Caco-2 (cell line): ENCODE measurements at regions not wholly inside any gene's neighbourhood (a gene's known extent, or its start where the extent isn't known, plus 50 kb on each side); places are given as distances from the start of the nearest gene placed in this dataset.

Experiments used
- BruUV-seq: library from RNA; stranded (reverse); fragments of 400-500 nt; replicated peaks from 2 replicates; lab custom pipeline; 2021; lab: Mats Ljungman, UMichigan
- CTCF ChIA-PET: fragments of 300-600 bp; sonication (Branson Sonifier 250); formaldehyde crosslinking; loops from one replicate; lab custom pipeline; 2022; ENCODE audit warnings: antibody characterized with exemption; lab: Charles Lee
- POLR2A ChIA-PET: fragments of 300-600 bp; sonication (Branson Sonifier 250); formaldehyde crosslinking; loops from one replicate; lab custom pipeline; 2022; ENCODE audit warnings: antibody characterized with exemption; lab: Charles Lee
- DNase-seq, 2 experiments: peaks; one replicate each; pipeline versions ENCODE4 v3.0.0 to v3.0.0-alpha.2; 2020 to 2022
- H3K27me3 ChIP-seq: replicated peaks from 2 replicates; pipeline ENCODE4 v1.6.0; 2011; ENCODE audit warnings: low read length; ENCODE audit not compliant: control insufficient read depth, insufficient read depth
- H3K36me3 ChIP-seq: 2 replicates; pipeline ENCODE4 v1.5.1; 2011; ENCODE audit warnings: low read length; ENCODE audit not compliant: control insufficient read depth, insufficient read depth
- H3K4me1 ChIP-seq: fragments of 250-450 bp; sonication (Bioruptor Pico); 2 replicates; pipeline ENCODE4 v1.5.1; 2020; ENCODE audit warnings: mild to moderate bottlenecking
- H3K4me3 ChIP-seq: 2 replicates; pipeline ENCODE4 v1.5.1; 2011; ENCODE audit warnings: low read depth, mild to moderate bottlenecking, control low read depth, low read length
- H3K9me3 ChIP-seq: fragments of 250-450 bp; sonication (Bioruptor Pico); 2 replicates; pipeline ENCODE4 v1.5.1; 2020; ENCODE audit warnings: mild to moderate bottlenecking, moderate library complexity
- H3K27ac Mint-ChIP-seq: one replicate; pipeline ENCODE4 v1.8.0; 2022; ENCODE audit warnings: mixed read lengths; ENCODE audit not compliant: unreplicated experiment
- H3K27me3 Mint-ChIP-seq: one replicate; pipeline ENCODE4 v1.8.0; 2022; ENCODE audit warnings: mixed read lengths; ENCODE audit not compliant: insufficient read depth, unreplicated experiment
- H3K36me3 Mint-ChIP-seq: one replicate; pipeline ENCODE4 v1.8.0; 2022; ENCODE audit warnings: mild to moderate bottlenecking, mixed read lengths; ENCODE audit not compliant: insufficient read depth, unreplicated experiment
- H3K4me1 Mint-ChIP-seq: one replicate; pipeline ENCODE4 v1.8.0; 2022; ENCODE audit warnings: low read depth, mixed read lengths; ENCODE audit not compliant: unreplicated experiment
- H3K4me3 Mint-ChIP-seq: one replicate; pipeline ENCODE4 v1.8.0; 2022; ENCODE audit warnings: mild to moderate bottlenecking, moderate library complexity, mixed read lengths; ENCODE audit not compliant: unreplicated experiment
- H3K9me3 Mint-ChIP-seq: one replicate; pipeline ENCODE4 v1.8.0; 2022; ENCODE audit warnings: mixed read lengths; ENCODE audit not compliant: unreplicated experiment
- CTCF ChIP-seq, 2 experiments: fragments of 200-600 bp in 1 of 2; IDR thresholded peaks; 1 replicate in 1 of 2; 2 replicates in 1 of 2; pipeline versions ENCODE4 v1.5.1 to v1.8.0; 2011 to 2022; ENCODE audit warnings: antibody characterized with exemption in 1 of 2, control low read depth in 1 of 2, inconsistent platforms in 1 of 2, low read depth in 1 of 2, low read length in 1 of 2, mild to moderate bottlenecking in 1 of 2, moderate library complexity in 1 of 2; ENCODE audit not compliant: insufficient read depth in 1 of 2, severe bottlenecking in 1 of 2, unreplicated experiment in 1 of 2
- intact Hi-C: fragments of 100-400 bp; cut with micrococcal nuclease; formaldehyde crosslinking; loops from one replicate; pipeline ENCODE4 v1.10.0; 2022; ENCODE audit not compliant: unreplicated experiment

GRCh38 chr18:8504424-8504823, 104.8 kb upstream of the RAB12 start:
- no peaks in the 10 kb centered on the region for H3K4me1 ChIP-seq
- no peaks in the 10 kb centered on the region for H3K36me3 ChIP-seq
- no peaks in the 10 kb centered on the region for H3K9me3 Mint-ChIP-seq
- H3K4me3 ChIP-seq: no peak overlapping the region
- peaks cover 11% of the 10 kb centered on the region for H3K27me3 Mint-ChIP-seq
- DNase-seq: no peak
- intact Hi-C loops: no loop called here
- no peak overlapping the region for H3K4me3 Mint-ChIP-seq
- H3K4me1 Mint-ChIP-seq: peaks cover 5% of the 10 kb centered on the region
- H3K36me3 Mint-ChIP-seq: no peaks in the 10 kb centered on the region
- no peak overlapping the region for H3K27ac Mint-ChIP-seq
- H3K9me3 ChIP-seq: no peaks in the 10 kb centered on the region
- no TSS peak for BruUV-seq
- H3K27me3 ChIP-seq: no peaks in the 10 kb centered on the region; the same call in 1 of the 2 replicates
- CTCF ChIA-PET: no interaction called here
- TF ChIP-seq CTCF (IDR thresholded peaks at IDR 0.05; ENCODE audit: insufficient read depth in 1 of 2, low read depth in 1 of 2, low read length in 1 of 2, severe bottlenecking in 1 of 2, unreplicated experiment in 1 of 2): no peak
- POLR2A ChIA-PET: interaction anchor here (0.5 kb wide), 1 partner anchor 90 kb away, joined by 3 read pairs; no protein-coding TSS in a partner anchor

DNA sequence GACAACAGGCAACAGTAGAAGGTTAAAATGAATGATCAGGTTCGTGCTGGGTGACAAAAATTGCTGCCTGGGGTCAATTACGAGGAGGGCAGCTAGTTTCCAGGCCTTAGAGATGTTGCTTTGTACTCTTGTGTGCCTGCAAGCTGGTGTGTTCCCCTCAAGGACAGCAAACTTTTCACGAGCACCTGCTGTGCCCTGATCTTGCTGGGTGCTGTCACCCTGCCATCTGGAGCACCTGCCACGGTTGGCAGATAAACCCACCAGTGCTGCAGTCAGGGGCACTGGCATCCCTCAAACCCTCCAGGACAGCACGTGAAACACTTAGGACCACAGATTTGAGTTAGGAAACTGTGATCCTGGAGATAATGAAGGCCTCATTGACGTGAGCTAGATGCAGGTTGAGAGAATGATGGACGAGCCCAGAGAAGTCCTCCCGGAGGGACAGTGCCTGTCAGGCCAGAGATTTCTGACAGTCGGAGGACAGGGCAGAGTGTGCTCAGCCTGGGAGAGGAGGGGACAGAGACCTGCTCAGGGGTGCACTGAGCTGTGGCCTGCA, 104.3 kb upstream of the RAB12 start:
- DNase-seq: no peak
- Mint-ChIP-seq H3K9me3 (no peaks in the 10 kb centered on the region), H3K4me3 (no peak overlapping the region), H3K4me1 (peaks cover 6% of the 10 kb centered on the region), H3K27ac (no peak overlapping the region), H3K27me3 (peaks cover 11% of the 10 kb centered on the region), H3K36me3 (no peaks in the 10 kb centered on the region)
- Histone ChIP-seq H3K9me3 (no peaks in the 10 kb centered on the region), H3K27me3 (no peaks in the 10 kb centered on the region; the same call in 1 of the 2 replicates), H3K4me3 (no peak overlapping the region), H3K4me1 (no peaks in the 10 kb centered on the region), H3K36me3 (no peaks in the 10 kb centered on the region)
- ChIA-PET CTCF (no interaction called here), POLR2A (interaction anchor here (0.5 kb wide), 1 partner anchor 90 kb away, joined by 3 read pairs; no protein-coding TSS in a partner anchor)
- intact Hi-C loops: no loop called here
- no TSS peak for BruUV-seq
- no peak for TF ChIP-seq CTCF (IDR thresholded peaks at IDR 0.05; ENCODE audit: insufficient read depth in 1 of 2, low read depth in 1 of 2, low read length in 1 of 2, severe bottlenecking in 1 of 2, unreplicated experiment in 1 of 2)

DNA sequence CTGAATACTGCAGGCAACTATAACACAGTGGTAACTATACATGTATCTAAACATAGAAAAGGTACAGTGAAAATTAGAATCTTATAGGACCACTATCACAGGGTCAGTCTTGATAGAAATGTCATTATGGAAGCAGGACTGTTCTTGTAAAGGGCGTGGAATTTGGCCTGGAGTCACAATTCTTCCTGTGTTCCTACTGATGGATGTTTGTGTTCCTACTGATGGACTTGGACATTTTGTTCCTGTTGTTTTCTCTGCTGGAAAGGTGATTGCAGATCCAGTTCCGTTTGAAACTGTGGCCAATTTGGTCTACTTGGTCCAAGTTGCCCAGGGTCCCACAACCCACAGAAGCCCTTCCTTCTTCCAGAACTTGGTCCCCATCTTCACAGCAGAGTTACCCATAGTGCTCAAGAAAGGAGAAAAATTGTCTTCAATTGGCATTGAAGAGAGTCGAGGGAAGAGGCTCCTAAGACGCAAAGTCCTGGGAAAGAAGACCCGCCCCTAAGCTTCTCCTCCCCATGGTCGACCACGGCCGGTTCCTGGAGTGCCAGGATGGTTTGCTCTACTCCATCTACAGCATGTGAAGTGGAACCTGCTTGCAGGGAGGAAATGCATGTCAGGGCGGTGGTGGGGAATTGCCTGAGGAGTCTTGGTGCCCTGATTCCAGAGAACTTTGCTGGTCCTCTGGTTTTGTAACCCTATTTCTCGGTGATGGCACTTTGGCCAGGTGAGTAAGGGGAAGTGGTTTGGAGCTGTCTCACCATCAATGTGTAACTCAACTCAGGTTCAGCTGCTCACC, 102.8 kb upstream of the RAB12 start:
- no peaks in the 10 kb centered on the region for H3K4me1 ChIP-seq
- intact Hi-C loops: no loop called here
- ChIA-PET POLR2A (no interaction called here), CTCF (no interaction called here)
- Mint-ChIP-seq H3K9me3 (no peaks in the 10 kb centered on the region), H3K27me3 (peaks cover 11% of the 10 kb centered on the region), H3K4me1 (peaks cover 6% of the 10 kb centered on the region), H3K27ac (no peak overlapping the region), H3K36me3 (no peaks in the 10 kb centered on the region), H3K4me3 (no peak overlapping the region)
- TF ChIP-seq CTCF (IDR thresholded peaks at IDR 0.05; ENCODE audit: insufficient read depth in 1 of 2, low read depth in 1 of 2, low read length in 1 of 2, severe bottlenecking in 1 of 2, unreplicated experiment in 1 of 2): no peak
- H3K9me3 ChIP-seq: no peaks in the 10 kb centered on the region
- H3K27me3 ChIP-seq: no peaks in the 10 kb centered on the region
- no peaks in the 10 kb centered on the region for H3K36me3 ChIP-seq
- BruUV-seq: no TSS peak
- DNase-seq: no peak
- H3K4me3 ChIP-seq: no peak overlapping the region
